C4-2B (cell line): ENCODE measurements at regions not wholly inside any gene's neighbourhood (a gene's known extent, or its start where the extent isn't known, plus 50 kb on each side); places are given as distances from the start of the nearest gene placed in this dataset.

Experiments used
- H3K27ac ChIP-seq: fragments of 450-650 bp; 2 replicates; pipeline ENCODE4 v1.5.1; 2017
- ZFX ChIP-seq: fragments of 450-650 bp; IDR thresholded peaks from 2 replicates; pipeline ENCODE4 v1.6.1; 2017
- TF ChIP-seq, protein P1 (sequence below): fragments of 450-650 bp; conservative IDR thresholded peaks from 2 replicates; pipeline ENCODE4 v1.5.1; 2017; ENCODE audit warnings: mild to moderate bottlenecking

DNA sequence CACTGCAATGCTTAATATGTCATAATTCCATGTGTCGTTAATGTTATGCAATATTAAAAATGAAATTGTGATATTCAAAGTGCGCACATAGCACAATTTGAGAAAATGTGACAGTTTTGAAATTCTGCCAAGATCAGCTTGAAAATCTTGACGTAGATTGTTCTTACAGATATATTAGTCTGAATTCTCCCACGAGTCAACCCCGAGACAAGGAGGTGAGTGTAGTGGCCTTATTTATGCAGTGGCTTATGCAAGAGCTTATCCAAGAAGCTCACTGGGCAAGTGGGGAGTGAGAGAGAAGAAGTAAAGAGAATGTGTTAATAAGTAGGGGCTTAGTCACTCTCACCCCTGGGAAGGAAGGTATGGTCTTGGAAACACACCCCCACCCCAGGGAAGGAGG is 286.1 kb upstream of the STS start:
- no peak overlapping the region for H3K27ac ChIP-seq
- TF ChIP-seq, protein P1, sequence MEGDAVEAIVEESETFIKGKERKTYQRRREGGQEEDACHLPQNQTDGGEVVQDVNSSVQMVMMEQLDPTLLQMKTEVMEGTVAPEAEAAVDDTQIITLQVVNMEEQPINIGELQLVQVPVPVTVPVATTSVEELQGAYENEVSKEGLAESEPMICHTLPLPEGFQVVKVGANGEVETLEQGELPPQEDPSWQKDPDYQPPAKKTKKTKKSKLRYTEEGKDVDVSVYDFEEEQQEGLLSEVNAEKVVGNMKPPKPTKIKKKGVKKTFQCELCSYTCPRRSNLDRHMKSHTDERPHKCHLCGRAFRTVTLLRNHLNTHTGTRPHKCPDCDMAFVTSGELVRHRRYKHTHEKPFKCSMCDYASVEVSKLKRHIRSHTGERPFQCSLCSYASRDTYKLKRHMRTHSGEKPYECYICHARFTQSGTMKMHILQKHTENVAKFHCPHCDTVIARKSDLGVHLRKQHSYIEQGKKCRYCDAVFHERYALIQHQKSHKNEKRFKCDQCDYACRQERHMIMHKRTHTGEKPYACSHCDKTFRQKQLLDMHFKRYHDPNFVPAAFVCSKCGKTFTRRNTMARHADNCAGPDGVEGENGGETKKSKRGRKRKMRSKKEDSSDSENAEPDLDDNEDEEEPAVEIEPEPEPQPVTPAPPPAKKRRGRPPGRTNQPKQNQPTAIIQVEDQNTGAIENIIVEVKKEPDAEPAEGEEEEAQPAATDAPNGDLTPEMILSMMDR: no peak
- no peak for TF ChIP-seq ZFX

DNA sequence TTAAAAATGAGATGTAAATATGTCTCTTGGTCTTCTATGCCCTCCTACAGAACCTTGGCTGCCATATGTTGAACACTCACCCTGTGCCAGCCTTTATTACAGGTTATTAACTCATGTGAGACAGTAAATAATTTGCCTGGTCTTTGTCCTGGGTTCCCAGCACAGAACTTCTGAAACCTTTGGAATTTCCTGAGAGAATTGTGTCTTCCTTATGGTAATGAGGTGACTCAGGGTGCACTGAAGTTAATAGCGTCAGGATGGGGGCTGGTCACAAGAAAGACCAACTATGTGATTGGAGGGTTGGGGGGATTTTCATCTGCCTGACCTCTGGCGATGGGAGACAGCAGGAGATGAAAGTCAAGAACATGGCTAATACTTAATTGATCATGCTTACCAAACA is 289.8 kb upstream of the STS start:
- H3K27ac ChIP-seq: no peak overlapping the region
- TF ChIP-seq, protein P1: no peak
- no peak for TF ChIP-seq ZFX

DNA sequence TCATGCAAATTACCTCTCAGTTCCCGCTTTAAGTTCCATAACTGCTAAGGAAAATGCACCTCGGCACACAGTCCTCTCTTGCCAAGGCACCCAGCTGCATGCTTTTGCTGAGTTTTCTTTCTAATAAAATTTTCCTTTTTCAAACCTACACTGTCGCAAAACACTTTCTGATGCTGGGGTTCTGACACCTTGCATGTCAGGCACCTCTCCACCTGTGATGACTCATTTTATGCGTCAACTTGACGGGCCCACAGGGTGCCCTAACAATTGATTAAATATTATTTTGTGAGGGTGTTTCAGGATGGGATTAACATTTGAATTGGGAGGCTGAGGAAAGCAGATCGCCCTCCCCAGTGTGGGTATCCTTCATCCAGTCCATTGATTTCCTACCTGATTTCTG is 291.0 kb upstream of the STS start:
- TF ChIP-seq ZFX: no peak
- TF ChIP-seq, protein P1: no peak
- H3K27ac ChIP-seq: no peak overlapping the region

DNA sequence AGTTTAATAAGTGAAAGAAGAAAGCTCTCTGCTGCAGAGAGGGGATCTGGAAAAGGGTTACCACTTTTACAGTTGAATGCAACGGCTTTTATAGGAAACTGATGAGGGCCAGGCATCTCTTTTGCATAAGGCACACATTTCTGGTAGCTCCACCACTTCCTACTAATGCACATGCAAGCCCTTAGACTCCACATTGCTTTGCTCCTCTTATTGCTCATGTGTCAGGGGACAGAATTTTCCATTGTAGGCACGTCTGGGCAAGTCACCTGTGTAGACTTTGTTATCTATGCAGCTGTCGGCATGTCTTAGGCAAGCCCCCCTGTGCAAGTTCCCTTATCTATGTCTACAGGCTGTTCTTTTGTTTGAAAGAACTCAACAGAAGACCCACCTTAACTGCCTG is 294.6 kb upstream of the STS start:
- no peak overlapping the region for H3K27ac ChIP-seq
- TF ChIP-seq, protein P1: no peak
- no peak for TF ChIP-seq ZFX

DNA sequence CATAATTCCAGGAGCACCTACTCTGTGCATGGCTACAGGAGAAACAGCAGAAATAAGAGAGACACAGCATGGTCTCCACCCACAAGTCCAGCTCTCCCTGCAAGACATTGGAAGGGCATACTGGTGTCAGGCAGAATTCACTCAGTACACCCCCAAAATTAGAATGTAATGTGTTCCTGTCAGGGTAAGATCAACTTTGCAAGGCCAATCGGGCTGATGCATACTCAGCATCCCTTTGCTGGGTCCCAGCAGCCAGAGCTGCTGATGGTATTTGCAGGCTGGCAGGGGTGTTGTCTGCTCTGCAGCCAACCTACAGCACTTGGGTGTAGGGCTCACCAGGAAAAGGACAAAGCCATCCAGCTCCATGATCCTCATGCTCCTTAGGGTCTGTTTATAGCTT is 295.4 kb upstream of the STS start:
- no peak overlapping the region for H3K27ac ChIP-seq
- TF ChIP-seq ZFX: no peak
- TF ChIP-seq, protein P1: no peak

DNA sequence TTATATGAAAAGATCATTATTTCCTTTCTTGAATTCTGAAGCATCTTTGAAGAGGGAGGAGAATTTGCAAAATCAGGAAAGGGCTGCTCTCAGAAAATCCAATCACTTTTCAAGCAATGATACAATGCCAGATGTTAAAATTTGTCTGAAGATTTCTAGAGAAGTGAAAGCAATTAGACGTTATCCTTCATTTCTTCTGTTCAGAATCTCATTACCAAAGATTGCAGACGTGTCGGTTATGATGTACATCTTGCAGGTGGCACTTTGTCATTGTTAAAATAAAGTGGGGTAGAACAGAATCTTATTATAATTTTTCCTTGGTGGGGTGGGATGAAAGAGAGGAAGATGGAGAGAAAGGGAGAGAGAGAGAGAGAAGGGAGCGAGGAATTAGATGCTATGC is 296.4 kb upstream of the STS start:
- TF ChIP-seq, protein P1: no peak
- no peak for TF ChIP-seq ZFX

DNA sequence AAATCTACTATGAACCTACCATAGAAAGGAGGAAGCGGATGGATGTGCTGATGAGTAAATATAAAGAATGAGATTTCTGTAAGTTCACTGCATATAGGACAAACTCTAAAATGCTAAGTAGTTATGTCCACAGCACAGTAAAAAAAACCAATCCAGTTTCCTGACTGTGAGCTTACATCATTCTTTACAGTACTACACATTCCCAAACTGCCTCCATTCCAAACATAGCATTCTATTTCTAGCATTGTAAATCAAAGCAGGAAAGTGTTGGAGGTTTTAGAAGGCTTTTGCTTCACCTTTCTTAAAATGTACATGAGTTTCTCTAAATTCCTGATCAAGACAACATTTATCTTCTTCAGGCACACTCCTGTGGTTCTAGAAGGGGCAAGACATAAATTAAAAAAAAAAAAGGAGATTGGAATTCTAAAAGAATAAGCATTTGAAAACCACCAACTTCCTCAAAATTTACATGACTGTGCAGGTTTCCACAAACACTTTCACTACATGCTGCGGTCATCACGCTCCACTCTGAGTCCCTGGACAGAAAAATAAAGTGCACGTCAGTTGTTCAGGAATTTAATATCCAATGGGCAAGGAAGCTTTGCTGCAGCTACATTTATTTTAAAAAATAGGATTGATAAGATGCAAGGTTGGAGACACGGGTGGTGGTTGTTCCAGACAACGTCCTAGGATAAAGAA is 297.6 kb upstream of the STS start:
- H3K27ac ChIP-seq: no peak overlapping the region
- no peak for TF ChIP-seq ZFX
- TF ChIP-seq, protein P1: no peak

More for the DNA sequence above, 296.4 kb upstream of the STS start:
- no peak overlapping the region for H3K27ac ChIP-seq
